ENCODE measurements at regions not wholly inside any gene's neighbourhood (a gene's known extent, or its start where the extent isn't known, plus 50 kb on each side); places are given as distances from the start of the nearest gene placed in this dataset.
"Not testable (repeated sequence)": the region's sequence is repeated elsewhere in the genome, so short reads cannot be mapped to it uniquely, and the experiment has no call there.

DNA sequence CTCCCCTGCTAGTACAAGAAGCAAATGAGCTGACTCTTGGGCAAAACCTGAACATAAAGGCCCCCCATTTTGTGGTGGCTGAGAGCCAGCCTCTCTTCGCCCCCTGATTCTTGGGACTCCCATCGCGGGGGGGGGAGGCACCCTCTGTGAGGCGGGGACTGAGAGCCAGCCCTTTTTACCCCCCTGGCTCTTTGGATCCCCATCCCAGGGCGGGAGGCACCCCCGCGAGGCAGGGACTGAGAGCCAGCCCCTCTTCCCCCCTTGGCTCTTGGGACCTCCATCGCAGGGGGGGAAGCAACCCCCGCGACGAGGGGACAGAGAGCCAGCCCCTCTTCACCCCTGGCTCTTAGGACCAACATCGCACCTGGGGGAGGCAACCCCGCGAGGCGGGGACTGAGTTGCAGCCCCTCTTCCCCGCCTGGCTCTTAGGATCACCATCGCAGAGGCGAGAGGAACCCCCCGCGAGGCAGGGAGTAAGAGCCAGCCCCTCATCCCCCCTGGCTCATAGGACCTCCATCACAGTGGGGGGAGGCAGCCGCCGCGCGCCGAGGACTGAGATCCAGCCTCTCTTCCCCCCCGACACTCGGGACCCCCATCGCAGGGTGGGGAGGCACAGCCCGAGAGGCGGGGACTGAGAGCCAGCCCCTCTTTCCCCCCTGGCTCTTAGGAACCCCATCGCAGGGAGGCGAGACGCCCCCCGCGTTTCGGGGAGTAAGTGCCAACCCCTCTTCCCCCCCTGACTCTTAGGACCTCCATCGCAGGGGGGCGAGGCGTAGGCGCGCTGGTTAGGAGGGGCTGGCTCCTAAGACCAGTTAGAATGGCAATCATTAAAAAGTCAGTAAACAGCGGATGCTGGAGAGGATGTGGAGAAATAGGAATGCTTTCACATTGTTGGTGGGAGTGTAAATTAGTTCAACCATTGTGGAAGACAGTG is 2428.4 kb upstream of the PCDH20 start:
- no peak for DNase-seq

GRCh38 chr13:63842102-63842501 is 2426.5 kb upstream of the PCDH20 start:
- DNase-seq = no peak

DNA sequence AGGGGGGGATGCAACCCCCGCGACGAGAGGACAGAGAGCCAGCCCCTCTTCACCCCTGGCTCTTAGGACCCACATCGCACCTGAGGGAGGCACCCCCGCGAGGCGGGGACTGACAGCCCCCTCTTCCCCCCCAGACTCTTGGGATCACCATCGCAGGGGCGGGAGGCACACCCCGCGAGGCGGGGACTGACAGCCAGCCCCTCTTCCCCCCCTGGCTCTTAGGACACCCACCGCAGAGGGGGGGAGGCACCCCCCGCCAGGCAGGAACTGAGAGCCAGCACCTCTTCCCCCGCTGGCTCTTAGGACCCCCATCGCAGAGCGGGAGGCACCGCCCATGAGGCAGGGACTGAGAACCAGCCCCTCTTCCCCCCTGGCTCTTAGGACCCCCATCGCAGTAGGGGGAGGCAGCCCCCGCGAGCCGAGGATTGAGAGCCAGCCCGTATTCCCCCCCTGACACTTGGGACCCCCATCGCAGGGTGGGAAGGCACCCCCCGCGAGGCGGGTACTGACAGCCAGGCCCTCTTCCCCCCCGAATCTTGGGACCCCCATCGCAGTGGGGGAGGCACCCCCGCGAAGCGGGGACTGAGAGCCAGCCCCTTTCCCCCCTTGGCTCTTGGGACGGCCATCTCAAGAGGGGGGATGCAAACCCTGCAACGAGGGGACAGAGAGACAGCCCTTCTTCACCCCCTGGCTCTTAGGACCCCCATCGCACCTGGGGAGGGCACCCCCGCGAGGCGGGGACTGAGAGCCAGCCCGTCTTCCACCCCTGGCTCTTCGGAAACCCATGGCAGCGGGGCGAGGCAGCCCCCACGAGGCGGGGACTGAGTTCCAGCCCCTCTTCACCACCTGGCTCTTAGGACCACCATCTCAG is 2425.1 kb upstream of the PCDH20 start:
- DNase-seq = no peak

DNA sequence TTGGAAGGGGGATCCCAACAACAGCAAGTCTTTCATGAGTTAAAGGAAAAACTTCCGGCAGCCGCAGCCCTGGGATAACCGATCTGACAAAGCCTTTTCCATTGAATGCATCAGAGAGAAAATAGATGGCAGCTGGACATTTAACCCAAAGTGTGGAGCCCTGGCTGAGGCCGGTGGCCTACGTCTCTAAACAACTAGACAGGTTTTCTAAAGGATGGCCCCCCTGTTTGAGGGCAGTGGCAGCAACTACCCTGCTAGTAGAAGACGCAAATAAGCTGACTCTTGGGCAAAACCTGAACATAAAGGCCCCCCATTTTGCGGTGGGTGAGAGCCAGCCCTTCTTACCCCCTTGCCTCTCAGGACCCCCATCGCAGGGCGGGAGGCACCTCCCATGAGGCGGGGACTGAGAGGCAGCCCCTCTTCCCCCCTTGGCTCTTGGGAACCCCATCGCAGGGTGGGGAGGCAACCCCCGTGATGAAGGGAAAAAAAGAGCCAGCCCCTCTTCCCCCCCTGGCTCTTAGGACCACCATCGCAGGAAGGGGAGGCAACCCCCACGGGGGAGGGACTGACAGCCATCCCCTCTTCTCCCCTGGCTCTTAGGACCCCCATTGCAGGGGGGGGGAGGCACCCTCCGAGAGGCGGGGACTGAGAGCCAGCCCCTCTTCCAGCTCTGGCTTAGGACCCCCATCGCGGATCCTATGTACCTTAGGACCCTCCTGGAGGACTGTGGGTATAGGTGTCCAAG is 2422.9 kb upstream of the PCDH20 start:
- DNase-seq = no peak

DNA sequence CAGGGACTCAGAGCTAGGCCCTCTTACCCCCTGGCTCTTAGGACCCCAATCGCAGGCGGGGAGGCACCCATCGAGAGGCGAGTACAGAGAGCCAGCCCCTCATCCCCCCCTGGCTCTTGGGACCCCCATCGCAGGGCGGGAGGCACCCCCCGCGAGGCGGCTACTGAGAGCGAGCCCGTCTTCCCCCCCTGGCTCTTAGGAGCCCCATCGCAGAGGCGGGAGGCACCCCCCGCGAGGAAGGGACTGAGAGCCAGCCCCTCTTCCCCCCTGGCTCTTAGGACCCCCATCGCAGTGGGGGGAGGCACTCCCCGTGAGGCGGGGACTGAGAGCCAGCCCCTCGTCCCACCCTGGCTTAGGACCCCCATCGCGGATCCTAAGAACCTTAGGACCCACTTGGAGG is 2422.1 kb upstream of the PCDH20 start:
- not testable (repeated sequence) for DNase-seq

- DNase-seq = not testable (repeated sequence)
Observed at GRCh38 chr13:63829609-63830008, 2414.0 kb upstream of the PCDH20 start.

GRCh38 chr13:63821785-63822184 is 2406.1 kb upstream of the PCDH20 start:
- DNase-seq = not testable (repeated sequence)

GRCh38 chr13:63811428-63812004 is 2395.9 kb upstream of the PCDH20 start:
- not testable (repeated sequence) for DNase-seq

- DNase-seq = not testable (repeated sequence)
Observed at GRCh38 chr13:63791134-63791533, 2375.5 kb upstream of the PCDH20 start.

DNA sequence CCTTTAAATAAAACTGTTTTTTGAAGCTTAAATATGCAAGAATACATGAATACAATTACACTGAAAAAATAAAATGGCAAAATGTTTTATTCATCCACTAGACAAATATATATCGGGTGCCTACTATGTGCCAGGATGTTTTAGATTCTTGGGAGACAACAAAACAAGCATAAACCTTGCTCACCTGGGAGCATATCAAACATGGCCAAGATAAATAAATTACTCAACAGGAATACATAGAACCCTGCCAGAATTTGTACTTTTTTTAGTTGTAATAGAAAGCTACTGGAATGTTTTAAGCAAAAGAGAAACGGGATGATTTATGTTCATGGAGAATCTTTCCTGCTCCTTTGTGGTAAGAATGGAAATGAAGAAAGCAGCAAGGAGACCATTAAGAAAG is 2358.5 kb upstream of the PCDH20 start:
- DNase-seq = no peak

GRCh38 chr13:63773476-63773875 is 2357.8 kb upstream of the PCDH20 start:
- no peak for DNase-seq

DNA sequence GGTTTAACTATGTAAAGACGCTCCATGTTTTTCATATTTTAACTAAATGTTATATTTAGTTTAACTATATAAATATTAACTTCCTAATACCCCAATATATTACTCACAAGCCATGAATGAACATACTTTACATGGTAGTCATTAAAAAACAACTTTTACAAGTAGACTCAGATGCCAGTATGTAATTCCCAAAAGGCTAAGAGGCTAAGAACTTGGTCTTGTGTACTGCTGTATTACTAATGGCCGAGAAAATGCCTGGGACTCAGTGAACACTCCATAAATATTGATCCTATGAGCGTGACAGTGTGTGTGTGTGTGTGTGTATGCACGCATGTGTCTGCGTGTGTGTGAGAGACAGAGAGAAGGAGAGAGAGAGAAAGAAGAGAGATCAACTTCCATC is 2342.0 kb upstream of the PCDH20 start:
- DNase-seq = not testable (repeated sequence)

GRCh38 chr13:63749857-63750256 is 2334.2 kb upstream of the PCDH20 start:
- DNase-seq = not testable (repeated sequence)

GRCh38 chr13:63741814-63742101 is 2326.1 kb upstream of the PCDH20 start:
- not testable (repeated sequence) for DNase-seq

- DNase-seq = no peak
Observed at GRCh38 chr13:63741029-63741813, 2325.6 kb upstream of the PCDH20 start.

DNA sequence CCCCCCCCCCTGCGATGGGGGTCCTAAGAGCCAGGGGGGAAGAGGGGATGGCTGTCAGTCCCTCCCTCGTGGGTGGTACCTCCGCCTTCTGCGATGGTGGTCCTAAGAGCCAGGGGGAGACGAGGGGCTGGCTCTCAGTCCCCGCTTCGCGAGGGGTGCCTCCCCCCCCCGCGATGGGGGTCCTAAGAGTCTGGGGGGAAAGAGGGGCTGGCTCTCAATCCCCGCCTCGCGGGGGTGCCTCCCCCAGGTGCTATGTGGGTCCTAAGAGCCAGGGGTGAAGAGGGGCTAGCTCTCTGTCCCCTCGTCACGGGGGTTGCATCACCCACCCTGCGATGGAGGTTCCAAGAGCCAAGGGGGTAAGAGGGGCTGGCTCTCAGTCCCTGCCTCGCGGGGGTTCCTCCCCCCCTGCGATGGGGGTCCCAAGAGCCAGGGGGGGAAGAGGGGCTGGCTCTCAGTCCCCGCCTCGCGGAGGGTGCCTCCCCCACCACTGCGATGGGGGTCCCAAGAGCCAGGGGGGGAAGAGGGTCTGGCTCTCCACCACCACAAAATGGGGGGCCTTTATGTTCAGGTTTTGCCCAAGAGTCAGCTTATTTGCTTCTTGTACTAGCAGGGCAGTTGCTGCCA is 2323.6 kb upstream of the PCDH20 start:
- DNase-seq = not testable (repeated sequence)

DNA sequence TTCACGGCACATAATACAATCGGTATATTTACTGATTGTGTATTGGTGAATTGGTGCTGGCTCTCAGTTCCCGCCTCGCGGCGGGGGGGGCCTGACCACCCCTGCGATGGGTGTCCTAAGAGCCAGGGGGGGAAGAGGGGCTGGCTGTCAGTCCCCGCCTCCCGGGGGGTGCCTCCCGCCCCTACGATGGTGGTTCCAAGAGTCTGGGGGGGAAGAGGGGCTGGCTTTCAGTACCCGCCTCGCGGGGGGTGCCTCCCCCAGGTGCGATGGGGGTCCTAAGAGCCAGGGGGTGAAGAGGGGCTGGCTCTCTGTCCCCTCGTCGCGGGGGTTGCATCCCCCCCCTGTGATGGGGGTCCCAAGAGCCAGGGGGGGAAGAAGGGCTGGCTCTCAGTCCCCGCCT is 2321.8 kb upstream of the PCDH20 start:
- DNase-seq = no peak

GRCh38 chr13:63731896-63732295 is 2316.2 kb upstream of the PCDH20 start:
- DNase-seq = no peak

- DNase-seq = not testable (repeated sequence)
Observed at GRCh38 chr13:63712159-63712558, 2296.5 kb upstream of the PCDH20 start.

GRCh38 chr13:63706751-63707150 is 2291.1 kb upstream of the PCDH20 start:
- DNase-seq = no peak

DNA sequence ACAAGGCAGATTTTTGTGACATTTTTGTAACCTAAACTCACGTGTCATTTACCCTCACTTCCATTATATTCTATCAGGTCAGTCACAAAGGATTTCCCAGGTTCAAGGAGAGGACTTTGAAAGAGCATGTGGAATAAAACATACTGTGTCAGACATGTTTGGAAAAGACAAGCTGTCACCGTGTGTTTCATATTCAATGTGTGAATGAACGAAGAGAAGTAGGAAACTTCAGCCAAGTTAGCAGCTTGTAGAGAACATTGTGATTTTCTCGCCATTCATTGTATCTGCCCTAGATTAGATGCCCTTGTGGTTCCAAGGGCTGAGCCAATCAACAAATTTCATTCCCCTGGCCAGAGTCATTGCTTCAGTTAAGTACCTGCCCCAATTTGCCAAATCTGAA is 2288.9 kb upstream of the PCDH20 start:
- no peak for DNase-seq
